Epidermal melanocyte (primary cell): ENCODE measurements at regions not wholly inside any gene's neighbourhood (a gene's known extent, or its start where the extent isn't known, plus 50 kb on each side); places are given as distances from the start of the nearest gene placed in this dataset.

Source experiments
- DNase-seq: peaks from one replicate; pipeline ENCODE4 v3.0.0; 2011; ENCODE audit warnings: low spot score; ENCODE audit not compliant: insufficient read length

DNA sequence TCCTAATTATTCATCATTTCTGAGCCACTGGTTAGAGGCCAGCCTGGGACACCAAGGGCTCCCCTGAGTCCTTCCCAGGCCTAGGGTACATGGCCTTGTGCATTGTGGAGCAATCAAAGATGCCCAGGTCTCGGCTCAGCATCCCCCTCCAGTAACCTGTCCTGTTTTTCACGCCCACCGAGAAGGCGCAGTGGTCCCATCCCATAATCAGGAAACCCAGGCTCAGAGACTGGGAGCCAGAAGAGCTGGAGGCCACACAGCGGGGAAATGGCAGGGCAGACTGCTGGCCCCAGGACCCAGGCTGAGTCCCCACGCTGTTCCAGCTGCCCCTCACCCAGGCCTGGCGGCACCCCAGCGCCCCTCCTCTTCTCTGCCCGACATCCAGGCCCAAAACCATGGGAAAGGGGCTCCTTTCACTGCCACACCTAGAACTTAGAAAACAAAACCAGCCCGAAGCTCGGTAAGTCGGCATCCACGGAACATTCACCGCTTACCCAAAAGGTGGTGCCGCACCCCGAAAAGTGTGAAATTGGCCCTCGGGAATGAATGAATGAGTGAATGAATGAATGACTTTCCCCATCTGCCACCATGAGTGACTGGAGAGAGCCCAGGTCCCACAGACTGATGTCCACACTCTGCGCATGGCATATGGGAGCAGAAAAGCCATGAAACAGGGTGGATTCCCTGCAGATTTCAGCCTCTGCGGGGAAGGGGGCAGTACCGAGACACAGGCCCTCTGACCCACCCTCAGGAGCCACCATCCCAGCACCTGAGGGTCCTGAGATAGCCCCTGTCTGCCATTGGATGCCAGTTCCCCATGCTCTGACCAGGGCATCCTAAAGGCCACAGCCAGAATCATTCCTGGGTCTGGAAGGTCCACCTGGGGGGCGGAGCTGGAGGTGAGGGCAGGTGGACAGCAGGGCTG lies 132.5 kb downstream of the OLFM1 start:
- no peak for DNase-seq

GRCh38 chr9:135220601-135221575 lies 133.4 kb downstream of the OLFM1 start:
- no peak for DNase-seq

DNA sequence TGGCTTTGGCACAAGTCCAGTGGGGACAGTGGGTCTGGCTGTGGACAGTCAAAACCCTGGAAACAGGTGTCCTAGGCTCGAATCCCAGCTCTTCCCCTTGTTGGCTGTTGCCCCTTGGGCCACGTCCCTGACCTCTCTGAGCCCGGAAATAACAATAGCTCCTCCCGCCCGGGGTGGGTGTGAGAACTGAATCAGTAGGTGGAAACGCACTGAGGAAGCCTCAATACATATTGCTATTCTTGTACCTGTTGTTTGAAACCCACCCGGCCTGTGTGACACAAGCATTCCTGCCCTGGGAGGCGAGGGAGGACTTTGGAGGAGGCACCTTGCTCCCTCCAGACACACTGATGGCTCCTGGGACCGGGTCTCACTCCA lies 134.1 kb downstream of the OLFM1 start:
- DNase-seq = no peak

DNA sequence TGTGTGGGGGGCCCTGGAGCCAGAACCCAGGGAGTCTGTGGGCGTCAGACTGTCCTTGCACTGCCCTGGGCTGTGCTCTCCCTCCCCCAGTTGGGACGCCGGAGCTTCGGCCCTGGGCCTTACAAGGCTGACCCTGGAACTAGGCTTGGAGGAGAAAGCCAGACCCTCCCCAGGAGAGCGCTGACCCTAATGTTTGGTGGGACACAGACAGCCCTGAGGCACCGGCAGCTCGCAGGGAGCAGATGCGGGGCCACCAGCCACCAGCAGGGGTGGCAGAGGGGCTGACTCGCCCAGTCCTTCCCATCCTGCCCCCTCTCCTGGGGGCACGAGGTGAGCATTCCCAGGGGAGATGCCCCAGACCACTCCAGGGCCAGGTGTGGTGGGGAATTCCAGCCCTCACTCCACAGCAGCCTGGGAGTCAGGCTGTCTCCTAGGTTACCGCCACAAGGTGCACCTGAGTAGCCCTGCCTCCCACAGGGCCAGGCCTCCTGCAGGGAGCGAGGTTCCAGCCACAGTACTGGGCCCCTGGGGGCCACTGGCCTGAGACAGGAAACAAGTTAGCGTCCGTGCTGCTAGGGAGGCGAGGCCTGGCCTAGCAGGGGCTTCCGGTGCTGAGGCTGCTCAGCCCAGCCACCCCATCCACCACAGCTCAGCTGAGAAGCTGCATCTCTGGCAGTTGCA lies 134.6 kb downstream of the OLFM1 start:
- DNase-seq = no peak

DNA sequence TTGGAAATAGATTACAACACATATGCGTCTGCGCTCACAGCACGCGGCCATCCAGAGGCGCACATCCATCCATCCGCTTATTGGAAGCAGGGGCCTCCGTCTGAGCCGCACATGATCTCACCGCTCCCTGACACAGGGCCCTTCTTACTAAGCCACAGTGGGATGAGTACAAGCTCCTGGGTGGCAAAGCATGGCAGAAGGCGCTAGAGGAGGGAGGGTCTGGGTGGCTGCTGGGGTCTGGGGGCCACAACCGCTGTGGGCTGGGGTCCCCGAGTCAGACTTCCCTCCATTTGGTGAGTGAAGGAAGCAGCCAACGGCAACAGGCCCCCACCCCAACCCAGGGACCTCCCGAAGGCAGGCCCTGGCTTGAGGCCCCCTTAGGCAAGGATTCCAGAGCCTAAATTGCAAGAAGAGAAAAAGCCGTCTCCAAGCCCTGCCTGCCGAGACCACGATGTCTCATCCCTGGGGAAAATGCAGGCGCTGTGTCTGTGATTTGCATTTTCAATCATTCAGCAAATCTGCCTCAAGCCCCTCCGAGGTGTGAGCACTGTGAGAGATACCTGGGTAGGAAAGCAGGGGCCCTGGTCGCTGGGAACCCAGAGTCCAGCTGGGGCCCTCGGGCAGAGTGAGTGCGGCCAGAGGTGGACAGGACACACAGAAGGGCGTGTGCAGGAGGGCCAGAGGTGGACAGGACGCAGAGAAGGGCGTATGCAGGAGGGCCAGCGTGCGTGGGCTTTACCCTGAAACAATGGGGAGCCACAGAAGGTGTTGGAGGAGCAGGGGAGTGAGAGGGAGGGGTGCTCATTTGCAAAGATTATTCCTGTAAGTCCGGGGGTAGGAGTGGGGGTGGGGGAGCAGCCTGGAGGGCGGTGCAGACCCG lies 135.7 kb downstream of the OLFM1 start:
- no peak for DNase-seq

DNA sequence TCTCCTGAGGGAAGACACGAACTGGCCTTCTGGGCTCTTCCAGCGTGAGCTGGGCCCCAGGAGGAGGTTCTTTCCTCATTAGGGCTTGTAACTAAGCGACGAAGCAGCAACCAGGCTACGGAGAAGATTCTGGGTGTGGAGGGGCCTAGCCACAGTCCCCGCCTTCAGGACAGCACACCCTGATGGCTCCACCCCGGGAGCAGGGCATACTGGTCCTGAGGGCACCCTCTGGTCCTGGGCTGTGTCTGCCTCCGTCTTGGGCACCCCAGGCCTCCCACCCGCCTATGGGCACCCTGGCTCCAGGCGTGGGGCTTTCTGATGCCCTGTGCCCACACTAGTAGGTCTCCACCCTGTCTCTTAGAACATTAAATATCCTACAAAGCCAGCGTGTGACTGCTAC lies 136.4 kb downstream of the OLFM1 start:
- DNase-seq = no peak

GRCh38 chr9:135224286-135224877 lies 136.9 kb downstream of the OLFM1 start:
- no peak for DNase-seq

DNA sequence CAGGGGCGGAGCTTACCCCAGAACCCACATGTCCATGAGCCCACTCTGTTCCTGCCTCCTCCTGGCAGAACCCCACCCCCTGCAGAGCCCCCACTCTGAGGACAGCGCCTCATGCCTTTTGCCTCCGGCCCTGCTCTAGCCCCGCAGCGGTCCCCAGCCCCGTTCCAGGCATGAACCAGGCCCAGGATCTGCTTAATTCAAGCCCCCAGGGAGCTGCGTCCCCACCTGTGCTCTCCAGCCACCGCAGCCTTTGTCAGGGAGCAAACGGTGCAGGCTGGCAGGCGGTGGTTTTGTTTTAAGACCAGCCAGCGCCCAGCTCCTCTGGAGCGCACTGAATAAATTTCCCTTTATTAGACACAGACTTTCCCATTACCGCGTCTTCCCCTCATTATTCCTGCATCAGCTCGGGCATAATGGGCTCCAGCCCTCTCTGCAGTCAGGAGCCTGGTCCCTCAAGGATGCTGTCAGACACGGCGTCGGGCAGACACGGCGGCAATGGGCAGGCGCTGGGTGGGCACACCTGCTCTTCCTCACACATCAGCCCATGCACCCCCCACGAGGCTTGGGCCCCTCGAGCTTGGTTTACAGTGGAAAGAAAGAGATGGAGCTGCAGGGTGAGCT lies 137.6 kb downstream of the OLFM1 start:
- no peak for DNase-seq

GRCh38 chr9:135225619-135226228 lies 138.3 kb downstream of the OLFM1 start:
- no peak for DNase-seq

DNA sequence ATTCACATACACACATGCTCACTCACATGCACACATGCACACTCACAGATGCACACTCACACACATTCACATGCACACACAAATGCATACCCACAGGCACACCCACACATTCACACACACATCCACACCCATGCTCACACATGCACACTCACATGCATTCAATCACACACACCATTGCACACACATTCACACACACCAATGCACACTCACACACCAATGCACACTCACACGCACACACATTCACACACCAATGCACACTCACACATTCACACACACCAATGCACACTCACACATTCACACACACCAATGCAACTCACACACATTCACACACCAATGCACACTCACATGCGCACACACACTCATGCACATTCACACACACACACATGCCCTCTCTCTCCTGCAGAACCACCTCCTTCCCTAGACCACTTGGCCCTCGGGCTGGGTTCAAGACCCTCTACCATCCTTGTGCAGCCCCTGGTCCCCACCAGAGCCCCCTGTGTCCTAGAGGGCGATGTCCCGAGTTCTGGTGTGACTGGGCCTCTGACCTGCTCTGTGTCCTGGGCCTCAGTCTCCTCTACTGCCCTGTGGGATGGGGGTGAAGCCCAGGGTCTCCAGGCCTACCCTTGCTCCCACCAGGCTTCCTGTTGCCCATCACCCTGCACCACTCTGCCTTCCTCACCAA lies 139.0 kb downstream of the OLFM1 start:
- no peak for DNase-seq

- DNase-seq = no peak
Observed at GRCh38 chr9:135227641-135228251, 140.3 kb downstream of the OLFM1 start.

DNA sequence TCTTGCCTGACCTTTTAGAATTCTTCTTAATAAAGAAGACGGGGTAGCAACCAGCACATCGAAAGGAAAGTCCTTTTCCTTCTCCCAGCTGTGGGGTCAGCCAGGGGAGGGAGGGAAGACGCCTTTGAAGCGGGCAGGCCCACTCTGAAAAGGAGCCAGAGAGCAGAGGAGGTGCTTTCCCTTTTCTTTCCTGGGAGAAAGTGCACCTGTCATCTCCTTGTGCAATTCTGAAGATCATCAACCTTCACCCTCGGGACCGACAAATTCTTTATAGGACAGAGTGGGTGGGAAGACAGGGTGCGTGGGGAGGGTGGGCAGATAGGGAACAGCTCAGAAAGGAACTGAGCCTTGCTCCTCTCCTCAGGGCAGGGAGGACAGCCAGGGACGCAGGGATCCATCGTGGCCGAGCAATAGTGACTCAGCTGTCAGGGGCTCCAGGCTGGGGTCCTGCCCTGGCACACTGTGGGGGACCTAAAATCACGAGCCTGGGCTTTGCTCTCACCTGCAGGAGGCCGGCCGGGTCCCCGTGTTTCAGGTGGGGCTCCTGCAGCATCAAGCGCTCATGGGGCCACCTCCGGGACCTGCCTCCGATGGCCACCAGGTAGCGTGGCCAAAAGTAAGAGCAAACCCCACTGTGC lies 141.0 kb downstream of the OLFM1 start:
- DNase-seq = no peak

- no peak for DNase-seq
Observed at GRCh38 chr9:135228983-135229625, 141.6 kb downstream of the OLFM1 start.

- no peak for DNase-seq
Observed at GRCh38 chr9:135229701-135230385, 142.4 kb downstream of the OLFM1 start.

GRCh38 chr9:135230386-135230765 lies 142.9 kb downstream of the OLFM1 start:
- DNase-seq = no peak

- DNase-seq = no peak
Observed at GRCh38 chr9:135230817-135231520, 143.5 kb downstream of the OLFM1 start.
